ENCODE measurements at regions not wholly inside any gene's neighbourhood (a gene's known extent, or its start where the extent isn't known, plus 50 kb on each side); places are given as distances from the start of the nearest gene placed in this dataset.

DNA sequence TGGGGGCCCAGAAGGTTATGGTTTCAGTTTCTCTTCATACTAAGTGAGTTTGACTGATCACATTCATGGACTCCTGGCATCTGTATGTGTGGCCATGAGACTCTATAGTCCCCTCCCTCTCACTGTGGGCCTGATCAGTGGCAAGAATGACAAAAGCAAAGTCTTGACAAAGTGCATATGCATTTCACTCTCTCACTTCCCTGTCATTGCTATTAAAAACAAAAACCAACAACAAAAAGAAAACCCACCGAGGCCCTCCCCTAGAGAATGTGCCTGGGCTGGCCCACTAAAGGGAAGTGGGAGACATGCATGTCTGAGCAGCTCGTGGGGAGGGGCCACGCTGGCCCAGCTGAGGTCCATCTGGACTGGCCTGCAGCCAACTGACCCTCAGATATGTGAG is 600.1 kb upstream of the RAB6C start:
- WGBS, result 79% methylated on average over 3 of the region's 3 CpGs
- Histone ChIP-seq H3K4me3 (ENCODE audit: low read depth in 1 of 3, low read length in 3 of 3) (no peak overlapping the region), H3K27me3 (ENCODE audit: control insufficient read depth in 4 of 4, insufficient read depth in 4 of 4, low read length in 3 of 4) (peaks cover 0 to 2% (median 0%) of the 10 kb centered on the region in 4 donors)

DNA sequence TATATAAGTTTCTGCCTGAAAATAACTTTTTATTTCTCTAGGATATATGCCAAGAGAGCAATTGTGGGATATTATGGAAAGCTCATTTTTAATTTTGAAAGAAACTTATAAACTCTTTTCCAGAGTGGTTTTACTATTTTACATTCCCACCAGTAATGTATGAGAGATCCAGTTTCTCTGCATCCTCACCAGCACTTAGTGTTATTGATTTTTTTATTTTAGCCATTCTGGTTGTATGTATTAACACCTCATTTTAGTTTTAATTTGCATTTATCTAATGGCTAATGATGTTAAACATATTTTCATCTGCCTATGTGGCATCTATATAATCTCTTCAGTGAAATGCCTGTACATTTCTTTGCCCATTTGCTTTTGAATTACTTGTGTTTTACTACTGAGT is 597.7 kb upstream of the RAB6C start:
- no peak overlapping the region for H3K9ac ChIP-seq (ENCODE audit: low read depth in 1 of 2, low read length in 2 of 2)
- TF ChIP-seq, protein P1, sequence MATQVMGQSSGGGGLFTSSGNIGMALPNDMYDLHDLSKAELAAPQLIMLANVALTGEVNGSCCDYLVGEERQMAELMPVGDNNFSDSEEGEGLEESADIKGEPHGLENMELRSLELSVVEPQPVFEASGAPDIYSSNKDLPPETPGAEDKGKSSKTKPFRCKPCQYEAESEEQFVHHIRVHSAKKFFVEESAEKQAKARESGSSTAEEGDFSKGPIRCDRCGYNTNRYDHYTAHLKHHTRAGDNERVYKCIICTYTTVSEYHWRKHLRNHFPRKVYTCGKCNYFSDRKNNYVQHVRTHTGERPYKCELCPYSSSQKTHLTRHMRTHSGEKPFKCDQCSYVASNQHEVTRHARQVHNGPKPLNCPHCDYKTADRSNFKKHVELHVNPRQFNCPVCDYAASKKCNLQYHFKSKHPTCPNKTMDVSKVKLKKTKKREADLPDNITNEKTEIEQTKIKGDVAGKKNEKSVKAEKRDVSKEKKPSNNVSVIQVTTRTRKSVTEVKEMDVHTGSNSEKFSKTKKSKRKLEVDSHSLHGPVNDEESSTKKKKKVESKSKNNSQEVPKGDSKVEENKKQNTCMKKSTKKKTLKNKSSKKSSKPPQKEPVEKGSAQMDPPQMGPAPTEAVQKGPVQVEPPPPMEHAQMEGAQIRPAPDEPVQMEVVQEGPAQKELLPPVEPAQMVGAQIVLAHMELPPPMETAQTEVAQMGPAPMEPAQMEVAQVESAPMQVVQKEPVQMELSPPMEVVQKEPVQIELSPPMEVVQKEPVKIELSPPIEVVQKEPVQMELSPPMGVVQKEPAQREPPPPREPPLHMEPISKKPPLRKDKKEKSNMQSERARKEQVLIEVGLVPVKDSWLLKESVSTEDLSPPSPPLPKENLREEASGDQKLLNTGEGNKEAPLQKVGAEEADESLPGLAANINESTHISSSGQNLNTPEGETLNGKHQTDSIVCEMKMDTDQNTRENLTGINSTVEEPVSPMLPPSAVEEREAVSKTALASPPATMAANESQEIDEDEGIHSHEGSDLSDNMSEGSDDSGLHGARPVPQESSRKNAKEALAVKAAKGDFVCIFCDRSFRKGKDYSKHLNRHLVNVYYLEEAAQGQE (IDR thresholded peaks at IDR 0.05), result no peak
- TF ChIP-seq JUND (IDR thresholded peaks at IDR 0.05) (no peak), RXRA (IDR thresholded peaks at IDR 0.05) (no peak), RAD21 (IDR thresholded peaks at IDR 0.05) (no peak), SP1 (IDR thresholded peaks at IDR 0.05) (no peak)
- TF ChIP-seq, protein P2, sequence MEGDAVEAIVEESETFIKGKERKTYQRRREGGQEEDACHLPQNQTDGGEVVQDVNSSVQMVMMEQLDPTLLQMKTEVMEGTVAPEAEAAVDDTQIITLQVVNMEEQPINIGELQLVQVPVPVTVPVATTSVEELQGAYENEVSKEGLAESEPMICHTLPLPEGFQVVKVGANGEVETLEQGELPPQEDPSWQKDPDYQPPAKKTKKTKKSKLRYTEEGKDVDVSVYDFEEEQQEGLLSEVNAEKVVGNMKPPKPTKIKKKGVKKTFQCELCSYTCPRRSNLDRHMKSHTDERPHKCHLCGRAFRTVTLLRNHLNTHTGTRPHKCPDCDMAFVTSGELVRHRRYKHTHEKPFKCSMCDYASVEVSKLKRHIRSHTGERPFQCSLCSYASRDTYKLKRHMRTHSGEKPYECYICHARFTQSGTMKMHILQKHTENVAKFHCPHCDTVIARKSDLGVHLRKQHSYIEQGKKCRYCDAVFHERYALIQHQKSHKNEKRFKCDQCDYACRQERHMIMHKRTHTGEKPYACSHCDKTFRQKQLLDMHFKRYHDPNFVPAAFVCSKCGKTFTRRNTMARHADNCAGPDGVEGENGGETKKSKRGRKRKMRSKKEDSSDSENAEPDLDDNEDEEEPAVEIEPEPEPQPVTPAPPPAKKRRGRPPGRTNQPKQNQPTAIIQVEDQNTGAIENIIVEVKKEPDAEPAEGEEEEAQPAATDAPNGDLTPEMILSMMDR (IDR thresholded peaks at IDR 0.05; ENCODE audit: low read depth, low read length, missing input control), result no peak

More for the DNA sequence above, 600.1 kb upstream of the RAB6C start:
- no peak for DNase-seq (ENCODE audit: low spot score)
- Histone ChIP-seq H3K9ac (ENCODE audit: low read depth in 1 of 2, low read length in 2 of 2) (no peak overlapping the region), H3K36me3 (ENCODE audit: control insufficient read depth in 4 of 4, insufficient read depth in 3 of 4, low read depth in 1 of 4, low read length in 3 of 4) (no peaks in the 10 kb centered on the region), H3K9me3 (ENCODE audit: control insufficient read depth in 4 of 4, low read length in 3 of 4) (peaks cover 0 to 4% (median 0%) of the 10 kb centered on the region in 4 donors), H3K4me1 (ENCODE audit: control insufficient read depth in 4 of 4, insufficient read depth in 4 of 4, low read length in 3 of 4) (no peaks in the 10 kb centered on the region), H3K27ac (ENCODE audit: low read depth in 1 of 2, low read length in 2 of 2) (no peak overlapping the region)
- TF ChIP-seq, protein P3, sequence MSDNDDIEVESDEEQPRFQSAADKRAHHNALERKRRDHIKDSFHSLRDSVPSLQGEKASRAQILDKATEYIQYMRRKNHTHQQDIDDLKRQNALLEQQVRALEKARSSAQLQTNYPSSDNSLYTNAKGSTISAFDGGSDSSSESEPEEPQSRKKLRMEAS (IDR thresholded peaks at IDR 0.05), result no peak
- TF ChIP-seq GABPA (IDR thresholded peaks at IDR 0.05 in 1 of 2, conservative IDR thresholded peaks at IDR 0.05 in 1 of 2), result no peak
- TF ChIP-seq, protein P4, sequence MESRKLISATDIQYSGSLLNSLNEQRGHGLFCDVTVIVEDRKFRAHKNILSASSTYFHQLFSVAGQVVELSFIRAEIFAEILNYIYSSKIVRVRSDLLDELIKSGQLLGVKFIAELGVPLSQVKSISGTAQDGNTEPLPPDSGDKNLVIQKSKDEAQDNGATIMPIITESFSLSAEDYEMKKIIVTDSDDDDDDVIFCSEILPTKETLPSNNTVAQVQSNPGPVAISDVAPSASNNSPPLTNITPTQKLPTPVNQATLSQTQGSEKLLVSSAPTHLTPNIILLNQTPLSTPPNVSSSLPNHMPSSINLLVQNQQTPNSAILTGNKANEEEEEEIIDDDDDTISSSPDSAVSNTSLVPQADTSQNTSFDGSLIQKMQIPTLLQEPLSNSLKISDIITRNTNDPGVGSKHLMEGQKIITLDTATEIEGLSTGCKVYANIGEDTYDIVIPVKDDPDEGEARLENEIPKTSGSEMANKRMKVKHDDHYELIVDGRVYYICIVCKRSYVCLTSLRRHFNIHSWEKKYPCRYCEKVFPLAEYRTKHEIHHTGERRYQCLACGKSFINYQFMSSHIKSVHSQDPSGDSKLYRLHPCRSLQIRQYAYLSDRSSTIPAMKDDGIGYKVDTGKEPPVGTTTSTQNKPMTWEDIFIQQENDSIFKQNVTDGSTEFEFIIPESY (IDR thresholded peaks at IDR 0.05), result no peak
- TF ChIP-seq SP1 (IDR thresholded peaks at IDR 0.05), result no peak
- TF ChIP-seq RAD21 (IDR thresholded peaks at IDR 0.05), result no peak
- no peak for TF ChIP-seq YY1 (IDR thresholded peaks at IDR 0.05)
- no peak for TF ChIP-seq JUND (IDR thresholded peaks at IDR 0.05)
- TF ChIP-seq FOXA2 (IDR thresholded peaks at IDR 0.05), result no peak
- TF ChIP-seq RXRA (IDR thresholded peaks at IDR 0.05), result no peak
- TF ChIP-seq, protein P1 (IDR thresholded peaks at IDR 0.05), result no peak
- TF ChIP-seq HNF4G (IDR thresholded peaks at IDR 0.05), result no peak
- TF ChIP-seq, protein P5, sequence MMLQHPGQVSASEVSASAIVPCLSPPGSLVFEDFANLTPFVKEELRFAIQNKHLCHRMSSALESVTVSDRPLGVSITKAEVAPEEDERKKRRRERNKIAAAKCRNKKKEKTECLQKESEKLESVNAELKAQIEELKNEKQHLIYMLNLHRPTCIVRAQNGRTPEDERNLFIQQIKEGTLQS (IDR thresholded peaks at IDR 0.05), result no peak
- TF ChIP-seq FOXA1 (IDR thresholded peaks at IDR 0.05), result no peak
- no peak for TF ChIP-seq HNF4A (conservative IDR thresholded peaks at IDR 0.05)
- no peak for TF ChIP-seq NR2F2 (IDR thresholded peaks at IDR 0.05)
- no peak for TF ChIP-seq TAF1 (conservative IDR thresholded peaks at IDR 0.05)
- TF ChIP-seq EGR1 (IDR thresholded peaks at IDR 0.05; ENCODE audit: low read depth in 2 of 2), result no peak
- TF ChIP-seq, protein P2 (IDR thresholded peaks at IDR 0.05; ENCODE audit: low read depth, low read length, missing input control), result no peak

More for the DNA sequence above, 597.7 kb upstream of the RAB6C start:
- H3K27me3 ChIP-seq (ENCODE audit: control insufficient read depth in 4 of 4, insufficient read depth in 4 of 4, low read length in 3 of 4), result peaks cover 0 to 2% (median 0%) of the 10 kb centered on the region in 4 donors
- no peak overlapping the region for H3K27ac ChIP-seq (ENCODE audit: low read depth in 1 of 2, low read length in 2 of 2)
- H3K4me1 ChIP-seq (ENCODE audit: control insufficient read depth in 4 of 4, insufficient read depth in 4 of 4, low read length in 3 of 4), result no peaks in the 10 kb centered on the region
- DNase-seq (ENCODE audit: low spot score), result no peak
- peaks cover 0 to 4% (median 0%) of the 10 kb centered on the region in 4 donors for H3K9me3 ChIP-seq (ENCODE audit: control insufficient read depth in 4 of 4, low read length in 3 of 4)
- no peaks in the 10 kb centered on the region for H3K36me3 ChIP-seq (ENCODE audit: control insufficient read depth in 4 of 4, insufficient read depth in 3 of 4, low read depth in 1 of 4, low read length in 3 of 4)
- no peak overlapping the region for H3K4me3 ChIP-seq (ENCODE audit: low read depth in 1 of 3, low read length in 3 of 3)

All from liver (tissue), 8 donors.